ENCODE measurements at regions not wholly inside any gene's neighbourhood (a gene's known extent, or its start where the extent isn't known, plus 50 kb on each side); places are given as distances from the start of the nearest gene placed in this dataset.

DNA sequence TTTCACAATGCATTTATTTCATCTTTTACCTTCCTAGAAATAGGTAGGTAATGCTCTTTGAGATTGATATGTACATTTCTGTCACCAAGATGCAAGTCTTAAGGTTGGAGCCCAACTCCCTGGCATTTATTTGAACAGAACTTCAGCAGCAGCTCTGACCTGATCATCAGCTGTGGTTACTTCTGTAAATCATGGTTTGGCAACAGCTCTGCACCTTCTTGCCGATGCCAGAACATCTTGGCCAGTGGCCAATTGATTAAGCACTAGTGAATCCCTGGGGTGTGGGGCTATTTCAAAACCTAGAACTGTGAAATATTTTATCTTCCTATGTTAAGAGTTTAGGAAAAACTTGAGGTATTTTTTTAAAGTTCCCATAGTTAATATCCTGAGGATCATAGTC, 124.8 kb upstream of the NYAP2 start:
- H3K4me1 ChIP-seq (ENCODE audit: control insufficient read depth, insufficient read depth, low read length), result no peaks in the 10 kb centered on the region
- POLR2A ChIA-PET, result no interaction called here
- H3K36me3 ChIP-seq (ENCODE audit: control insufficient read depth in 2 of 2, insufficient read depth in 1 of 2, low read length in 2 of 2), result no peaks in the 10 kb centered on the region
- no peak overlapping the region for H3K4me3 ChIP-seq (ENCODE audit: low read depth, low read length)
- TF ChIP-seq, protein P1, sequence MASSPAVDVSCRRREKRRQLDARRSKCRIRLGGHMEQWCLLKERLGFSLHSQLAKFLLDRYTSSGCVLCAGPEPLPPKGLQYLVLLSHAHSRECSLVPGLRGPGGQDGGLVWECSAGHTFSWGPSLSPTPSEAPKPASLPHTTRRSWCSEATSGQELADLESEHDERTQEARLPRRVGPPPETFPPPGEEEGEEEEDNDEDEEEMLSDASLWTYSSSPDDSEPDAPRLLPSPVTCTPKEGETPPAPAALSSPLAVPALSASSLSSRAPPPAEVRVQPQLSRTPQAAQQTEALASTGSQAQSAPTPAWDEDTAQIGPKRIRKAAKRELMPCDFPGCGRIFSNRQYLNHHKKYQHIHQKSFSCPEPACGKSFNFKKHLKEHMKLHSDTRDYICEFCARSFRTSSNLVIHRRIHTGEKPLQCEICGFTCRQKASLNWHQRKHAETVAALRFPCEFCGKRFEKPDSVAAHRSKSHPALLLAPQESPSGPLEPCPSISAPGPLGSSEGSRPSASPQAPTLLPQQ (tag by site-specific recombination; IDR thresholded peaks at IDR 0.05), result no peak
- TF ChIP-seq GLIS1 (tag by site-specific recombination; IDR thresholded peaks at IDR 0.05), result no peak
- no peak for TF ChIP-seq ZBTB8A (tag by site-specific recombination; IDR thresholded peaks at IDR 0.05)
- no peak for TF ChIP-seq KLF7 (tag by site-specific recombination; IDR thresholded peaks at IDR 0.05; ENCODE audit: borderline replicate concordance)
- TF ChIP-seq ZNF404 (tag by site-specific recombination; IDR thresholded peaks at IDR 0.05), result no peak
- no peak for TF ChIP-seq ZNF558 (tag by site-specific recombination; IDR thresholded peaks at IDR 0.05)
- TF ChIP-seq, protein P2, sequence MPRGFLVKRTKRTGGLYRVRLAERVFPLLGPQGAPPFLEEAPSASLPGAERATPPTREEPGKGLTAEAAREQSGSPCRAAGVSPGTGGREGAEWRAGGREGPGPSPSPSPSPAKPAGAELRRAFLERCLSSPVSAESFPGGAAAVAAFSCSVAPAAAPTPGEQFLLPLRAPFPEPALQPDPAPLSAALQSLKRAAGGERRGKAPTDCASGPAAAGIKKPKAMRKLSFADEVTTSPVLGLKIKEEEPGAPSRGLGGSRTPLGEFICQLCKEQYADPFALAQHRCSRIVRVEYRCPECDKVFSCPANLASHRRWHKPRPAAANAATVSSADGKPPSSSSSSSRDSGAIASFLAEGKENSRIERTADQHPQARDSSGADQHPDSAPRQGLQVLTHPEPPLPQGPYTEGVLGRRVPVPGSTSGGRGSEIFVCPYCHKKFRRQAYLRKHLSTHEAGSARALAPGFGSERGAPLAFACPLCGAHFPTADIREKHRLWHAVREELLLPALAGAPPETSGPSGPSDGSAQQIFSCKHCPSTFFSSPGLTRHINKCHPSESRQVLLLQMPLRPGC (tag by site-specific recombination; IDR thresholded peaks at IDR 0.05), result no peak
- no peak for TF ChIP-seq KLF16 (tag by site-specific recombination; IDR thresholded peaks at IDR 0.05)
- no peak for TF ChIP-seq BCL11B (tag by site-specific recombination; IDR thresholded peaks at IDR 0.05; ENCODE audit: low read depth)
- no peak for TF ChIP-seq ZFP41 (tag by site-specific recombination; IDR thresholded peaks at IDR 0.05; ENCODE audit: borderline replicate concordance)
- TF ChIP-seq, protein P3, sequence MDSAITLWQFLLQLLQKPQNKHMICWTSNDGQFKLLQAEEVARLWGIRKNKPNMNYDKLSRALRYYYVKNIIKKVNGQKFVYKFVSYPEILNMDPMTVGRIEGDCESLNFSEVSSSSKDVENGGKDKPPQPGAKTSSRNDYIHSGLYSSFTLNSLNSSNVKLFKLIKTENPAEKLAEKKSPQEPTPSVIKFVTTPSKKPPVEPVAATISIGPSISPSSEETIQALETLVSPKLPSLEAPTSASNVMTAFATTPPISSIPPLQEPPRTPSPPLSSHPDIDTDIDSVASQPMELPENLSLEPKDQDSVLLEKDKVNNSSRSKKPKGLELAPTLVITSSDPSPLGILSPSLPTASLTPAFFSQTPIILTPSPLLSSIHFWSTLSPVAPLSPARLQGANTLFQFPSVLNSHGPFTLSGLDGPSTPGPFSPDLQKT (IDR thresholded peaks at IDR 0.05; ENCODE audit: borderline replicate concordance, low read depth, low read length), result no peak
- TF ChIP-seq ZNF121 (tag by site-specific recombination; IDR thresholded peaks at IDR 0.05), result no peak
- TF ChIP-seq ZNF549 (tag by site-specific recombination; IDR thresholded peaks at IDR 0.05), result no peak
- no peak for TF ChIP-seq ZNF341 (tag by site-specific recombination; IDR thresholded peaks at IDR 0.05; ENCODE audit: low read depth)
- no peak for TF ChIP-seq ZNF544 (tag by site-specific recombination; IDR thresholded peaks at IDR 0.05)
- no peak for TF ChIP-seq ZNF645 (tag by site-specific recombination; IDR thresholded peaks at IDR 0.05)
- no peak for TF ChIP-seq KLF8 (tag by site-specific recombination; IDR thresholded peaks at IDR 0.05)
- no peak for TF ChIP-seq ZNF768 (tag by site-specific recombination; IDR thresholded peaks at IDR 0.05)
- no peak for TF ChIP-seq ZNF747 (tag by site-specific recombination; IDR thresholded peaks at IDR 0.05)
- TF ChIP-seq ZNF670 (tag by site-specific recombination; IDR thresholded peaks at IDR 0.05; ENCODE audit: low read depth), result no peak
- CTCF ChIA-PET, result interaction anchor here (3.5 kb wide), 1 partner anchor 8 kb away, joined by 25 read pairs; no protein-coding TSS in a partner anchor
- no peaks in the 10 kb centered on the region for H3K9me3 ChIP-seq (ENCODE audit: control insufficient read depth, insufficient read depth, low read depth, low read length)
- H3K27ac ChIP-seq (ENCODE audit: extremely low read depth, low read depth, low read length), result no peak overlapping the region

GRCh38 chr2:225272173-225272572, 127.3 kb upstream of the NYAP2 start:
- Histone ChIP-seq H3K4me1 (ENCODE audit: control insufficient read depth, insufficient read depth, low read length) (no peaks in the 10 kb centered on the region), H3K36me3 (ENCODE audit: control insufficient read depth in 2 of 2, insufficient read depth in 1 of 2, low read length in 2 of 2) (no peaks in the 10 kb centered on the region), H3K9me3 (ENCODE audit: control insufficient read depth, insufficient read depth, low read depth, low read length) (no peaks in the 10 kb centered on the region), H3K4me3 (ENCODE audit: low read depth, low read length) (no peak overlapping the region), H3K27ac (ENCODE audit: extremely low read depth, low read depth, low read length) (no peak overlapping the region)
- ChIA-PET POLR2A (no interaction called here), CTCF (interaction anchor here (1.2 to 3.5 kb wide), 2 partner anchors 11 to 49 kb away, joined by 3 to 25 read pairs; no protein-coding TSS in a partner anchor)
- TF ChIP-seq ZNF2 (tag by site-specific recombination; IDR thresholded peaks at IDR 0.05), result no peak
- no peak for TF ChIP-seq ZNF544 (tag by site-specific recombination; IDR thresholded peaks at IDR 0.05)
- TF ChIP-seq ZNF404 (tag by site-specific recombination; IDR thresholded peaks at IDR 0.05), result no peak
- TF ChIP-seq, protein P4, sequence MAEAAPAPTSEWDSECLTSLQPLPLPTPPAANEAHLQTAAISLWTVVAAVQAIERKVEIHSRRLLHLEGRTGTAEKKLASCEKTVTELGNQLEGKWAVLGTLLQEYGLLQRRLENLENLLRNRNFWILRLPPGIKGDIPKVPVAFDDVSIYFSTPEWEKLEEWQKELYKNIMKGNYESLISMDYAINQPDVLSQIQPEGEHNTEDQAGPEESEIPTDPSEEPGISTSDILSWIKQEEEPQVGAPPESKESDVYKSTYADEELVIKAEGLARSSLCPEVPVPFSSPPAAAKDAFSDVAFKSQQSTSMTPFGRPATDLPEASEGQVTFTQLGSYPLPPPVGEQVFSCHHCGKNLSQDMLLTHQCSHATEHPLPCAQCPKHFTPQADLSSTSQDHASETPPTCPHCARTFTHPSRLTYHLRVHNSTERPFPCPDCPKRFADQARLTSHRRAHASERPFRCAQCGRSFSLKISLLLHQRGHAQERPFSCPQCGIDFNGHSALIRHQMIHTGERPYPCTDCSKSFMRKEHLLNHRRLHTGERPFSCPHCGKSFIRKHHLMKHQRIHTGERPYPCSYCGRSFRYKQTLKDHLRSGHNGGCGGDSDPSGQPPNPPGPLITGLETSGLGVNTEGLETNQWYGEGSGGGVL (tag by site-specific recombination; IDR thresholded peaks at IDR 0.05), result no peak
- TF ChIP-seq SCRT2 (tag by site-specific recombination; IDR thresholded peaks at IDR 0.05), result no peak
- TF ChIP-seq ZNF830 (tag by site-specific recombination; IDR thresholded peaks at IDR 0.05; ENCODE audit: low read depth), result no peak
- no peak for TF ChIP-seq ZNF768 (tag by site-specific recombination; IDR thresholded peaks at IDR 0.05)
- TF ChIP-seq ZNF311 (tag by site-specific recombination; IDR thresholded peaks at IDR 0.05; ENCODE audit: borderline replicate concordance), result no peak
- TF ChIP-seq ZBTB21 (tag by site-specific recombination; IDR thresholded peaks at IDR 0.05), result no peak
- TF ChIP-seq SALL2 (tag by site-specific recombination; IDR thresholded peaks at IDR 0.05; ENCODE audit: borderline replicate concordance), result no peak
- no peak for TF ChIP-seq ZNF274 (IDR thresholded peaks at IDR 0.05; ENCODE audit: low read length)
- TF ChIP-seq ZNF274 (tag by site-specific recombination; IDR thresholded peaks at IDR 0.05; ENCODE audit: borderline replicate concordance), result no peak
- TF ChIP-seq KLF10 (tag by site-specific recombination; IDR thresholded peaks at IDR 0.05), result no peak
- no peak for TF ChIP-seq ZNF596 (tag by site-specific recombination; IDR thresholded peaks at IDR 0.05)

All from HEK293 (cell line).